H1 (cell line): ENCODE measurements at regions not wholly inside any gene's neighbourhood (a gene's known extent, or its start where the extent isn't known, plus 50 kb on each side); places are given as distances from the start of the nearest gene placed in this dataset.

ENCODE experiments used
- CTCF ChIA-PET: fragments of 300-600 bp; sonication (Branson Sonifier 250); formaldehyde crosslinking; loops from one replicate; lab custom pipeline; 2021; ENCODE audit not compliant: partially characterized antibody; lab: Charles Lee
- POLR2A ChIA-PET: fragments of 300-600 bp; sonication (Branson Sonifier 250); formaldehyde crosslinking; loops from one replicate; lab custom pipeline; 2021; ENCODE audit warnings: inconsistent platforms; ENCODE audit not compliant: partially characterized antibody; lab: Charles Lee
- DNase-seq, 2 experiments: peaks; one replicate each; pipeline versions ENCODE4 v3.0.0 to v3.0.0-alpha.2; 2010 to 2022; ENCODE audit warnings: low spot score in 2 of 2, low read depth in 1 of 2, mixed read lengths in 1 of 2
- FAIRE-seq: peaks from 2 replicates; lab custom pipeline; 2011; peaks lifted over from hg19 to GRCh38; lab: Jason Lieb, UNC
- H2AFZ ChIP-seq: 2 replicates; pipeline ENCODE4 v1.8.1; 2012; ENCODE audit warnings: low read length, inconsistent platforms
- H2AK5ac ChIP-seq: 2 replicates; pipeline ENCODE4 v1.6.1; 2013; ENCODE audit warnings: low read depth, low read length
- H2BK120ac ChIP-seq: replicated peaks from 2 replicates; pipeline ENCODE3; 2013; ENCODE audit warnings: low read depth, low read length, inconsistent platforms
- H2BK12ac ChIP-seq: 2 replicates; pipeline ENCODE4 v1.6.1; 2013; ENCODE audit warnings: low read depth, low read length
- H2BK15ac ChIP-seq: 2 replicates; pipeline ENCODE4 v1.6.1; 2013; ENCODE audit warnings: low read length
- H2BK20ac ChIP-seq: 2 replicates; pipeline ENCODE4 v1.6.1; 2013; ENCODE audit warnings: low read length
- H2BK5ac ChIP-seq: 2 replicates; pipeline ENCODE4 v1.6.1; 2013; ENCODE audit warnings: low read depth, low read length
- H3K14ac ChIP-seq: 2 replicates; pipeline ENCODE4 v1.6.1; 2013; ENCODE audit warnings: inconsistent platforms; ENCODE audit not compliant: insufficient read length
- H3K18ac ChIP-seq: 2 replicates; pipeline ENCODE4 v1.6.1; 2013; ENCODE audit warnings: low read length; ENCODE audit errors: extremely low read depth
- H3K23ac ChIP-seq: 2 replicates; pipeline ENCODE4 v1.6.1; 2013; ENCODE audit warnings: inconsistent platforms; ENCODE audit not compliant: insufficient read length
- H3K23me2 ChIP-seq: 2 replicates; pipeline ENCODE4 v1.6.1; 2013; ENCODE audit warnings: low read depth, low read length
- H3K27ac ChIP-seq: 2 replicates; pipeline ENCODE4 v1.6.1; 2011; ENCODE audit warnings: low read depth, low read length, inconsistent platforms
- H3K27me3 ChIP-seq, 4 experiments: replicated peaks in 1 of 4; 1 replicate in 1 of 4; 2 replicates in 3 of 4; pipeline versions ENCODE4 v1.6.1 to v1.8.1; 2011 to 2013; ENCODE audit warnings: low read length in 3 of 4, mild to moderate bottlenecking in 3 of 4, inconsistent platforms in 2 of 4, mixed read lengths in 2 of 4, moderate library complexity in 1 of 4; ENCODE audit not compliant: control insufficient read depth in 3 of 4, insufficient read depth in 3 of 4; ENCODE audit errors: extremely low read depth in 1 of 4
- H3K36me3 ChIP-seq, 4 experiments: 2 replicates each; pipeline versions ENCODE4 v1.6.1 to v1.8.1; 2011 to 2013; ENCODE audit warnings: mild to moderate bottlenecking in 4 of 4, low read length in 3 of 4, moderate library complexity in 2 of 4, control low read depth in 1 of 4, inconsistent platforms in 1 of 4; ENCODE audit not compliant: insufficient read depth in 4 of 4, control insufficient read depth in 2 of 4
- H3K4ac ChIP-seq: replicated peaks from 2 replicates; pipeline ENCODE3; 2013; ENCODE audit warnings: low read length, low read depth, mixed read lengths, inconsistent platforms; ENCODE audit not compliant: insufficient read length
- H3K4me1 ChIP-seq, 4 experiments: replicated peaks in 1 of 4; 1 replicate in 1 of 4; 2 replicates in 3 of 4; pipeline versions ENCODE4 v1.6.1 to v1.8.1; 2011 to 2013; ENCODE audit warnings: low read length in 3 of 4, inconsistent platforms in 2 of 4, mixed read lengths in 1 of 4; ENCODE audit not compliant: insufficient read depth in 4 of 4, control insufficient read depth in 3 of 4
- H3K4me2 ChIP-seq, 2 experiments: 2 replicates each; pipeline versions ENCODE4 v1.6.1 to v1.8.1; 2011 to 2013; ENCODE audit warnings: low read depth in 2 of 2, low read length in 2 of 2, control low read depth in 1 of 2, inconsistent platforms in 1 of 2, mild to moderate bottlenecking in 1 of 2; ENCODE audit not compliant: insufficient read depth in 1 of 2
- H3K4me3 ChIP-seq, 4 experiments: fragments of 200-600, 300-600 bp in 1 of 4; sonication (generic), shearing (Covaris generic), sonication (Bioruptor Twin) in 1 of 4; 2 replicates each; pipeline versions ENCODE4 v1.5.1 to v1.8.1; 2011 to 2016; ENCODE audit warnings: low read length in 4 of 4, low read depth in 3 of 4, control low read depth in 2 of 4, inconsistent platforms in 2 of 4, mild to moderate bottlenecking in 2 of 4, mixed read lengths in 1 of 4, moderate library complexity in 1 of 4; ENCODE audit not compliant: insufficient read depth in 2 of 4; ENCODE audit errors: extremely low read depth in 1 of 4
- H3K56ac ChIP-seq: replicated peaks from 2 replicates; pipeline ENCODE3; 2013; ENCODE audit warnings: low read depth, mild to moderate bottlenecking, mixed read lengths, low read length, inconsistent platforms; ENCODE audit not compliant: insufficient read length
- H3K79me1 ChIP-seq: 2 replicates; pipeline ENCODE4 v1.6.1; 2013; ENCODE audit warnings: low read depth, low read length, control low read depth
- H3K79me2 ChIP-seq, 2 experiments: 2 replicates each; pipeline versions ENCODE4 v1.6.1 to v1.8.1; 2012 to 2013; ENCODE audit warnings: low read length in 2 of 2, mild to moderate bottlenecking in 2 of 2, inconsistent platforms in 1 of 2; ENCODE audit not compliant: insufficient read depth in 2 of 2, control insufficient read depth in 1 of 2
- H3K9ac ChIP-seq, 4 experiments: replicated peaks in 1 of 4; 1 replicate in 1 of 4; 2 replicates in 3 of 4; pipeline versions ENCODE4 v1.6.1 to v1.8.1; 2011 to 2013; ENCODE audit warnings: low read depth in 3 of 4, low read length in 3 of 4, control low read depth in 2 of 4, mild to moderate bottlenecking in 2 of 4, moderate library complexity in 2 of 4, inconsistent platforms in 1 of 4; ENCODE audit errors: extremely low read depth in 1 of 4
- H3K9me3 ChIP-seq, 2 experiments: 2 replicates each; pipeline versions ENCODE4 v1.6.1 to v1.8.1; 2012 to 2013; ENCODE audit warnings: mild to moderate bottlenecking in 2 of 2, moderate library complexity in 2 of 2, control low read depth in 1 of 2, inconsistent platforms in 1 of 2, low read depth in 1 of 2, low read length in 1 of 2, mixed read lengths in 1 of 2; ENCODE audit not compliant: insufficient read depth in 2 of 2
- H4K20me1 ChIP-seq, 2 experiments: replicated peaks in 1 of 2; 2 replicates each; pipeline versions ENCODE3 to v1.8.1; 2011 to 2013; ENCODE audit warnings: inconsistent platforms in 2 of 2, low read length in 2 of 2, mild to moderate bottlenecking in 1 of 2; ENCODE audit not compliant: insufficient read depth in 2 of 2, control insufficient read depth in 1 of 2
- H4K5ac ChIP-seq: 2 replicates; pipeline ENCODE4 v1.6.1; 2013; ENCODE audit warnings: low read length, low read depth, mixed read lengths, inconsistent platforms; ENCODE audit not compliant: insufficient read length
- H4K8ac ChIP-seq: 2 replicates; pipeline ENCODE4 v1.8.0; 2013; ENCODE audit warnings: mild to moderate bottlenecking, moderate library complexity, low read length, inconsistent platforms; ENCODE audit not compliant: insufficient read depth; ENCODE audit errors: extremely low read depth
- H4K91ac ChIP-seq: replicated peaks from 2 replicates; pipeline ENCODE3; 2013; ENCODE audit warnings: low read length, mixed read lengths, inconsistent platforms; ENCODE audit not compliant: insufficient read length
- WGBS, 2 experiments: shearing (Covaris generic) in 1 of 2; methylation state at CpG; one replicate each; pipeline versions ENCODE4 v1.1.6 to v1.1.7; 2013 to 2015; ENCODE audit warnings: low lambda C conversion rate in 2 of 2, mixed read lengths in 2 of 2, inconsistent platforms in 1 of 2, low coverage in 1 of 2, missing lambda C conversion rate in 1 of 2; ENCODE audit not compliant: insufficient replicate concordance in 2 of 2, insufficient coverage in 1 of 2, insufficient read length in 1 of 2; ENCODE audit errors: extremely low coverage in 1 of 2, missing lambda C conversion rate in 1 of 2; 5-methylcytosine and 5-hydroxymethylcytosine counted together

DNA sequence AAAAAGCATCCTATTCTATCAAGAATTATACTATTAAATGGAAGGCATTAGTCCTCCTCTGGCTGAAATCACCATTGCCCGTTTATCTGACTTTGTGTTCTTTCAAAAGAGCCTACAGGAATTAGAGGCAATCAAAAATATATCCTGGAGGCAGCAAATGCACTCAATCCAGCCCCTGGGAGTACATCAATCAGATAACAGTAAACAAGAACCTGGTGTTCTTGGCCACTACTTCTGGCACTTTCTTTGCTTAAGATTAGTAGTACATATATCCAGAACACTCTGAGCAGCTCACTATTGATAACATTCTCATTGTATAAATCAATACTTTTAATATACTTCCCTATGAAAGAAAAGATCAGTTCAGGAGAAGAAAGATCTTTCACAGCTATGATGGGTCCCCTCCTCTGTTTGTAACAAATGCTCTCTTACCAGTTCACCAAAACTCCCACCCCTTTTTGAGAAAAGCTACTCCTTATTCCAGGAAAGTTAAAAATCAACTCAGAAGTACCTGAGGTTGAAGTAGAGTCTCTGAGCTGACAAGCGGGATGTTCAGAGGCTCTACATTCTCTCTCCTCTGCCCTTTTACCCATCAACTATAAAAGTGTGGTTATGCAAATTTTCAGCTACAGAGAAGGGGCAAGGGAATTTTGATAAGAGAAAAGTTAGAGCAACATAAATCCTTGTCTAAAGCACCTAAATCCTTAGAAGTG lies 176.0 kb downstream of the COX18 start:
- Histone ChIP-seq H3K23ac (no peak overlapping the region), H4K20me1 (no peaks in the 10 kb centered on the region), H4K8ac (no peak overlapping the region), H3K79me2 (no peaks in the 10 kb centered on the region), H4K5ac (no peak overlapping the region), H2BK5ac (no peak overlapping the region), H3K14ac (no peak overlapping the region), H3K4me1 (peaks cover 0 to 3% (median 0%) of the 10 kb centered on the region in 4 experiments; a peak in 2 of 7 replicates), H3K79me1 (no peaks in the 10 kb centered on the region), H3K4me3 (no peak overlapping the region), H2BK20ac (no peak overlapping the region), H2BK120ac (no peak overlapping the region), H3K18ac (no peak overlapping the region), H2BK15ac (no peak overlapping the region), H3K9ac (no peak overlapping the region), H2AFZ (peak overlapping the region; percentile 37; the same call in 1 of the 2 replicates), H3K56ac (no peak overlapping the region), H3K4ac (no peak overlapping the region), H3K9me3 (no peaks in the 10 kb centered on the region; a peak in 1 of 4 replicates), H3K36me3 (no peaks in the 10 kb centered on the region), H4K91ac (no peak overlapping the region), H3K4me2 (no peak overlapping the region), H3K27ac (no peak overlapping the region), H2BK12ac (no peak overlapping the region), H3K27me3 (no peaks in the 10 kb centered on the region; a peak in 1 of 7 replicates), H2AK5ac (no peak overlapping the region), H3K23me2 (no peaks in the 10 kb centered on the region)
- WGBS, 2 experiments, result 84% methylated on average over 2 of the region's 2 CpGs; no CpG with 5 or more reads in 1 of the 2 experiments
- no peak for FAIRE-seq
- ChIA-PET CTCF (interaction anchor here (0.9 to 2.0 kb wide), 4 partner anchors 16 to 500 kb away, joined by 3 to 7 read pairs (median 4); no protein-coding TSS in a partner anchor), POLR2A (interaction anchor here (0.9 kb wide), 1 partner anchor 18 kb away, joined by 3 read pairs; no protein-coding TSS in a partner anchor)
- DNase-seq, result no peak
